ENCODE measurements at regions not wholly inside any gene's neighbourhood (a gene's known extent, or its start where the extent isn't known, plus 50 kb on each side); places are given as distances from the start of the nearest gene placed in this dataset.
"Not testable (repeated sequence)": the region's sequence is repeated elsewhere in the genome, so short reads cannot be mapped to it uniquely, and the experiment has no call there.

GRCh38 chr17:33862772-33863602 lies 392.1 kb upstream of the CCL2 start:
- ATAC-seq (ENCODE audit: low read depth in 2 of 2) = no peak
- DNase-seq = no peak
- H3K27me3 Mint-ChIP-seq = peaks cover 11 to 19% (median 16%) of the 10 kb centered on the region in 3 donors
- no peak overlapping the region for H3K27ac Mint-ChIP-seq
- peaks cover 0 to 4% (median 0%) of the 10 kb centered on the region in 7 donors for H3K9me3 Mint-ChIP-seq
- H3K4me1 Mint-ChIP-seq = no peaks in the 10 kb centered on the region
- peak overlapping the region in 1 of 8 donors; percentile 29 for H3K4me3 Mint-ChIP-seq
- no peaks in the 10 kb centered on the region for H3K36me3 Mint-ChIP-seq

DNA sequence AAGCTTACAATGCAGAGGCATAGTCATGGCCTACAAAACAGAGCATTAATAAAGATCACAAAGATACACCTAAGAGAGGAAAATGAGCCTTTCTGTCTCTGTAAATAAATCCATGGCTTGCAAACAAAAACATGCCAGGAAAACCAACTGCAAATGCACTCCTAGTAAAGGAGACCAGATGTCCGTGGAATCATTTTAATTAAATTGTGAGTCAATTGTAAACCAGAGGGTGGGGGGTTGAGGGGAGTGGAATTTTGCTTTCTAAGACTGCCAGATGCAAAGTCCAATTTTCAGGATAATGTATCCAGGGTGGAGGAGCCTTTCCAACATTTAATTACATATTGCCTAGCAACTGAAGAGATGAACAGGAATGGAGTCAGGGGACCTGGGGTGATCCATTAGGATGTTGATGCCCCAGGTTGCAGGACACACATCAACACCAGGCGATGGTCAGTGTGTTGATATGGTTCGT lies 390.3 kb upstream of the CCL2 start:
- Mint-ChIP-seq H3K4me3 (no peak overlapping the region), H3K36me3 (no peaks in the 10 kb centered on the region), H3K4me1 (no peaks in the 10 kb centered on the region)

DNA sequence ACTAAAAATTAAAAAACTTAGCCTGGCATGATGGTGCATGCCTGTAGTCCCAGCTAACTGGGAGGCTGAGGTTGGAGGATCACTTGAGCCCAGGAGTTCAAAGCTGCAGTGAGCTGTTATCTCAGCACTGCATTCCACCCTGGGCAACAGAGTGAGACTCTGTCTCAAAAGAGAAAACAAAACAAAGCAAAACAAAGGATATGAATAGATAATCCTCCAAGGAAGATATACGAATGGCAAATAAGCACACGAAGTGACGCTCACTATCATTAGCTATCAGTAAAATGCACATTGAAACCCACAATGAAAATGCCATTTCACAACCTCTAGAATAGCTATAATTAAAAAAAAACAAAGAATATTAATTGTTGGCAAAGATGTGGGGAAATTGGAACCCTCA lies 386.2 kb upstream of the CCL2 start:
- H3K27me3 Mint-ChIP-seq = peaks cover 20 to 31% (median 23%) of the 10 kb centered on the region in 3 donors
- H3K27ac Mint-ChIP-seq = no peak overlapping the region
- H3K4me3 Mint-ChIP-seq = no peak overlapping the region
- H3K4me1 Mint-ChIP-seq = no peaks in the 10 kb centered on the region
- H3K9me3 Mint-ChIP-seq = peaks cover 0 to 9% (median 0%) of the 10 kb centered on the region in 7 donors
- DNase-seq (no peak), ATAC-seq (ENCODE audit: low read depth in 2 of 2) (no peak)
- no peaks in the 10 kb centered on the region for H3K36me3 Mint-ChIP-seq

More for the DNA sequence above, 390.3 kb upstream of the CCL2 start:
- DNase-seq = no peak
- H3K27me3 Mint-ChIP-seq = peaks cover 11 to 19% (median 16%) of the 10 kb centered on the region in 3 donors
- H3K9me3 Mint-ChIP-seq = peaks cover 0 to 4% (median 0%) of the 10 kb centered on the region in 7 donors
- no peak for ATAC-seq (ENCODE audit: low read depth in 2 of 2)
- H3K27ac Mint-ChIP-seq = no peak overlapping the region

GRCh38 chr17:33870936-33871335 lies 384.1 kb upstream of the CCL2 start:
- H3K4me3 Mint-ChIP-seq = no peak overlapping the region
- DNase-seq = no peak
- no peak overlapping the region for H3K27ac Mint-ChIP-seq
- H3K4me1 Mint-ChIP-seq = no peaks in the 10 kb centered on the region
- peaks cover 0 to 12% (median 0%) of the 10 kb centered on the region in 7 donors for H3K9me3 Mint-ChIP-seq
- no peak for ATAC-seq (ENCODE audit: low read depth in 2 of 2)
- peaks cover 22 to 38% (median 34%) of the 10 kb centered on the region in 3 donors for H3K27me3 Mint-ChIP-seq
- no peaks in the 10 kb centered on the region for H3K36me3 Mint-ChIP-seq

DNA sequence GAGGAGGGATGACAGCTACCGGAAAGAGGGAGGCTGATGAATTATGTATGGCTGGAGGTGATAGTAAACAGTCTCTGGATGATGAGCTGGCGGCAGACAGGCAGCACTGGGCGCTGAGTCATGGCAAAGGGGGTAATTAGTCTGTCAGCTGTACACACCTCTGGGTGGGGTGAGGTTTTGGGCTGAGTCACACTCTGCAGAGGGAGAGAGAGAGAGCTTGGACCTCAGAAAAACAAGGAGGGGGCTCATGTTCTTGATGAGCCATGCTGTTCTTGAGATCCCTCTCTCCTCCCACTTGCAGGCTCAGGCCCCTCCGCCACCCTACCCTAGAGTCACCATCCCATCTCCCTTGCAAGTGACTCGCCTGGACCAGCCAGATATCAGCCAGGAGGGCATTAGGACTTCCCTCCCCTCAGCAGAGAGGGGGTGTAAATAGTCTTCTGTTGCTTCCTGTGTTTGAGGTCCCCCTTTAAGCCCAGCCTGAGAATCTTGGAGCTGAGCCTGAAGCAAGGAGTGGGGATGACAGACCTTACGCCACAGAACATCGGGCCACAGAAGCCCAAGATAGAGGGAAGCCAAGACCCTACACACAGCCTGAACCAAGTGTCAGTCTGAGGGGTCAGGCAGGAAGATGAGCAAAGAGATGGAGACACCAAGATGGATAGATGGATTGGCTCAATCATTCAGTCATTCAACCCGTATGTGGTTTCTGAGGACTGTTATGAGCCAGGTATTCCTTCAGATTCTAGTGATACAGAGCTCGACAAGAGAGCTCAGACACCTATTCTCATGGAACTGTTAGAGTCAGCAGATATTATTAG lies 383.2 kb upstream of the CCL2 start:
- Mint-ChIP-seq H3K36me3 (no peaks in the 10 kb centered on the region), H3K4me3 (no peak overlapping the region), H3K27me3 (peaks cover 26 to 34% (median 33%) of the 10 kb centered on the region in 3 donors), H3K9me3 (peaks cover 0 to 12% (median 0%) of the 10 kb centered on the region in 7 donors), H3K4me1 (no peaks in the 10 kb centered on the region), H3K27ac (peak overlapping the region in 1 of 6 donors; percentile 13)
- DNase-seq = no peak
- ATAC-seq (ENCODE audit: low read depth in 2 of 2) = no peak

GRCh38 chr17:33873201-33873617 lies 381.9 kb upstream of the CCL2 start:
- H3K4me1 Mint-ChIP-seq = no peaks in the 10 kb centered on the region
- DNase-seq = no peak
- peaks cover 26 to 34% (median 30%) of the 10 kb centered on the region in 3 donors for H3K27me3 Mint-ChIP-seq
- no peak overlapping the region for H3K4me3 Mint-ChIP-seq
- H3K36me3 Mint-ChIP-seq = no peaks in the 10 kb centered on the region
- no peak overlapping the region for H3K27ac Mint-ChIP-seq
- peaks cover 0 to 8% (median under 1%) of the 10 kb centered on the region in 7 donors for H3K9me3 Mint-ChIP-seq
- ATAC-seq (ENCODE audit: low read depth in 2 of 2) = no peak

- H3K27me3 Mint-ChIP-seq = peaks cover 26 to 37% (median 34%) of the 10 kb centered on the region in 3 donors
Measured at GRCh38 chr17:33874617-33875060, 380.4 kb upstream of the CCL2 start.

GRCh38 chr17:33875973-33876372 lies 379.1 kb upstream of the CCL2 start:
- no peaks in the 10 kb centered on the region for H3K4me1 Mint-ChIP-seq
- peaks cover 0 to 9% (median 3%) of the 10 kb centered on the region in 7 donors for H3K9me3 Mint-ChIP-seq
- no peak overlapping the region for H3K27ac Mint-ChIP-seq
- no peak for DNase-seq
- peaks cover 20 to 34% (median 31%) of the 10 kb centered on the region in 3 donors for H3K27me3 Mint-ChIP-seq
- H3K36me3 Mint-ChIP-seq = no peaks in the 10 kb centered on the region
- no peak overlapping the region for H3K4me3 Mint-ChIP-seq
- ATAC-seq (ENCODE audit: low read depth in 2 of 2) = no peak

More at GRCh38 chr17:33874617-33875060, 380.4 kb upstream of the CCL2 start:
- ATAC-seq (ENCODE audit: low read depth in 2 of 2) (no peak), DNase-seq (no peak)
- Mint-ChIP-seq H3K27ac (no peak overlapping the region), H3K4me3 (no peak overlapping the region), H3K9me3 (peaks cover 0 to 9% (median 2%) of the 10 kb centered on the region in 7 donors), H3K4me1 (no peaks in the 10 kb centered on the region), H3K36me3 (no peaks in the 10 kb centered on the region)

DNA sequence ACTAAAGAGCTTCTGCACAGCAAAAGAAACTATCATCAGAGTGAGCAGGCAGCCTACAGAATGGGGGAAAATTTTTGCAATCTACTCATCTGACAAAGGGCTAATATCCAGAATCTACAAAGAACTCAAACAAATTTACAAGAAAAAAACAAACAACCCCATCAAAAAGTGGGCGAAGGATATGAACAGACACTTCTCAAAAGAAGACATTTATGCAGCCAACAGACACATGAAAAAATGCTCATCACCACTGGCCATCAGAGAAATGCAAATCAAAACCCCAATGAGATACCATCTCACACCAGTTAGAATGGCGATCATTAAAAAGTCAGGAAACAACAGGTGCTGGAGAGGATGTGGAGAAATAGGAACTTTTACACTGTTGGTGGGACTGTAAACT lies 372.8 kb upstream of the CCL2 start:
- not testable (repeated sequence) for H3K4me1 Mint-ChIP-seq; H3K4me3 Mint-ChIP-seq; H3K27ac Mint-ChIP-seq; H3K36me3 Mint-ChIP-seq; DNase-seq; ATAC-seq (ENCODE audit: low read depth in 2 of 2); H3K9me3 Mint-ChIP-seq
- H3K27me3 Mint-ChIP-seq = peaks cover 0 to 17% (median 15%) of the 10 kb centered on the region in 3 donors

- H3K36me3 Mint-ChIP-seq; H3K4me1 Mint-ChIP-seq; DNase-seq; H3K4me3 Mint-ChIP-seq; ATAC-seq (ENCODE audit: low read depth in 2 of 2); H3K27ac Mint-ChIP-seq; H3K9me3 Mint-ChIP-seq: not testable (repeated sequence)
- peaks cover 0 to 19% (median 17%) of the 10 kb centered on the region in 3 donors for H3K27me3 Mint-ChIP-seq
Measured at GRCh38 chr17:33882677-33883076, 372.4 kb upstream of the CCL2 start.

DNA sequence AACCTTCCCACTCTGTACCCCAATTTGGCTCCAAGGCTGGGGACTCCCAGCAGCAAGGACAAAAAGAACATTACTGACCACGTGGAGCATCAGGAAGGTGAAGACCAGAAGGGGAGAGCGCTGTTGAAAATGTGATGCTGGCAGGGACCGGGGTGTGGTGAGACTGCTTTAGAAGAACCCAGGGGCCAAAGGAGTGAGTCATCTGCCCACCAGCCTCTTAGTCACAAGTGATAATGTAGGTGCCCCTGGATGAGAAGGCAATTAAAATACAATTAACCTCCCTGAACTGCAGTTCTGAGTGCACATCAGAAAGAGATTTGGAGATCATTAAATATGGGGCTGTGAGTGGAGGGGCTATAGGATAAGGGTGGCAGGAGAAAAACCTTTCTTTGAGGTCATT lies 366.6 kb upstream of the CCL2 start:
- H3K4me3 Mint-ChIP-seq = no peak overlapping the region
- H3K27me3 Mint-ChIP-seq = peaks cover 7 to 16% (median 15%) of the 10 kb centered on the region in 3 donors
- no peaks in the 10 kb centered on the region for H3K36me3 Mint-ChIP-seq
- DNase-seq (no peak), ATAC-seq (ENCODE audit: low read depth in 2 of 2) (no peak)
- H3K27ac Mint-ChIP-seq = no peak overlapping the region
- peaks cover 0 to 4% (median 0%) of the 10 kb centered on the region in 7 donors for H3K9me3 Mint-ChIP-seq
- H3K4me1 Mint-ChIP-seq = no peaks in the 10 kb centered on the region

DNA sequence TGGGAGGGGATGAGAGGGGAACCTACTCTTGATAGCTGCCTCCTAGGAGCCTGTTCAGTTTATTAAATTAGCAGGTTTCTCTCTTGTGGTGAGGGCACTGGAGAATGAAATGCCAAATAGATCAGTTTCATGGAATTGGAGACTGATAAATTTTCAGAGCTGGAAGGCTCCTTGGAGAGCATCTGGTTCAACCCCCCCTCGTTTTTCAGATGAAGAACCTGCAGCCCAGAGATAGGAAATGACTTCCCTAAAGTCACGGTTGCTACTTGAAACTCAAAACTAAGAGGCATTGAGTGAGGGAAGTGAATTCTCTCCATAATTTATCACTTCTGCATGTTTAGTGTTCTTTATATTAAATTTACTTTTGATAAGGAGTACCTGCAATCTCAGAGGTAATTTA lies 366.0 kb upstream of the CCL2 start:
- H3K27ac Mint-ChIP-seq = no peak overlapping the region

GRCh38 chr17:33889766-33890165 lies 365.3 kb upstream of the CCL2 start:
- no peaks in the 10 kb centered on the region for H3K4me1 Mint-ChIP-seq
- H3K27ac Mint-ChIP-seq = no peak overlapping the region

More for the DNA sequence above, 366.0 kb upstream of the CCL2 start:
- ATAC-seq (ENCODE audit: low read depth in 2 of 2) = no peak
- H3K36me3 Mint-ChIP-seq = no peaks in the 10 kb centered on the region
- no peaks in the 10 kb centered on the region for H3K4me1 Mint-ChIP-seq
- H3K9me3 Mint-ChIP-seq = peaks cover 0 to 2% (median 0%) of the 10 kb centered on the region in 7 donors
- DNase-seq = no peak
- H3K27me3 Mint-ChIP-seq = peaks cover 11 to 16% (median 11%) of the 10 kb centered on the region in 3 donors
- H3K4me3 Mint-ChIP-seq = no peak overlapping the region

More at GRCh38 chr17:33889766-33890165, 365.3 kb upstream of the CCL2 start:
- Mint-ChIP-seq H3K36me3 (no peaks in the 10 kb centered on the region), H3K4me3 (peak overlapping the region in 1 of 8 donors; percentile 13), H3K27me3 (peaks cover 6 to 16% (median 15%) of the 10 kb centered on the region in 3 donors), H3K9me3 (peaks cover 0 to 2% (median 0%) of the 10 kb centered on the region in 7 donors)
- DNase-seq (no peak), ATAC-seq (ENCODE audit: low read depth in 2 of 2) (no peak)
